ENCODE measurements at regions not wholly inside any gene's neighbourhood (a gene's known extent, or its start where the extent isn't known, plus 50 kb on each side); places are given as distances from the start of the nearest gene placed in this dataset.
"Not testable (repeated sequence)": the region's sequence is repeated elsewhere in the genome, so short reads cannot be mapped to it uniquely, and the experiment has no call there.

- no peak for DNase-seq (ENCODE audit: low spot score)
These were observed 185.8 kb upstream of the UBE3A start for GRCh38 chr15:25624504-25625177.

- DNase-seq (ENCODE audit: low spot score): no peak
These were observed 184.9 kb upstream of the UBE3A start for GRCh38 chr15:25623708-25624107.

GRCh38 chr15:25620466-25620865, 181.6 kb upstream of the UBE3A start:
- no peak for DNase-seq (ENCODE audit: low spot score)

- DNase-seq (ENCODE audit: low spot score): no peak
These were observed 180.9 kb upstream of the UBE3A start for GRCh38 chr15:25619761-25620160.

GRCh38 chr15:25619076-25619475, 180.3 kb upstream of the UBE3A start:
- no peak for DNase-seq (ENCODE audit: low spot score)

- no peak for DNase-seq (ENCODE audit: low spot score)
These were observed 179.3 kb upstream of the UBE3A start for GRCh38 chr15:25618161-25618560.

GRCh38 chr15:25616471-25616870, 177.6 kb upstream of the UBE3A start:
- DNase-seq (ENCODE audit: low spot score): no peak

GRCh38 chr15:25613134-25613533, 174.3 kb upstream of the UBE3A start:
- DNase-seq (ENCODE audit: low spot score): no peak

GRCh38 chr15:25611603-25612002, 172.8 kb upstream of the UBE3A start:
- DNase-seq (ENCODE audit: low spot score): peak; percentile 22

GRCh38 chr15:25609371-25609770, 170.5 kb upstream of the UBE3A start:
- no peak for DNase-seq (ENCODE audit: low spot score)

GRCh38 chr15:25608926-25609325, 170.1 kb upstream of the UBE3A start:
- DNase-seq (ENCODE audit: low spot score): no peak

- DNase-seq (ENCODE audit: low spot score): no peak
These were observed 166.3 kb upstream of the UBE3A start for GRCh38 chr15:25605151-25605550.

- DNase-seq (ENCODE audit: low spot score): no peak
These were observed 161.9 kb upstream of the UBE3A start for GRCh38 chr15:25600751-25601150.

- no peak for DNase-seq (ENCODE audit: low spot score)
These were observed 158.7 kb upstream of the UBE3A start for GRCh38 chr15:25597571-25597970.

- peak; percentile 55 for DNase-seq (ENCODE audit: low spot score)
These were observed 158.1 kb upstream of the UBE3A start for GRCh38 chr15:25596644-25597562.

- no peak for DNase-seq (ENCODE audit: low spot score)
These were observed 149.0 kb upstream of the UBE3A start for GRCh38 chr15:25587616-25588340.

GRCh38 chr15:25582886-25583285, 144.1 kb upstream of the UBE3A start:
- DNase-seq (ENCODE audit: low spot score): no peak

- DNase-seq (ENCODE audit: low spot score): no peak
These were observed 140.3 kb upstream of the UBE3A start for GRCh38 chr15:25579127-25579526.

GRCh38 chr15:25572191-25572590, 133.4 kb upstream of the UBE3A start:
- no peak for DNase-seq (ENCODE audit: low spot score)

- DNase-seq (ENCODE audit: low spot score): peak; percentile 39
These were observed 129.9 kb upstream of the UBE3A start for GRCh38 chr15:25568751-25569150.

GRCh38 chr15:25566545-25566944, 127.7 kb upstream of the UBE3A start:
- DNase-seq (ENCODE audit: low spot score): not testable (repeated sequence)

- no peak for DNase-seq (ENCODE audit: low spot score)
These were observed 126.8 kb upstream of the UBE3A start for GRCh38 chr15:25565470-25566264.
